ENCODE measurements at regions not wholly inside any gene's neighbourhood (a gene's known extent, or its start where the extent isn't known, plus 50 kb on each side); places are given as distances from the start of the nearest gene placed in this dataset.
A peak's percentile ranks its signal among the peaks of the same experiment; 100 is the strongest.

- no peak for DNase-seq
Measured at GRCh38 chr2:188720811-188721605, 253.2 kb upstream of the COL3A1 start.

GRCh38 chr2:188721784-188722183 is 252.4 kb upstream of the COL3A1 start:
- no peak for DNase-seq

GRCh38 chr2:188725746-188726360 is 248.3 kb upstream of the COL3A1 start:
- no peak for DNase-seq

GRCh38 chr2:188726626-188727247 is 247.4 kb upstream of the COL3A1 start:
- DNase-seq, result no peak

- DNase-seq, result no peak
Measured at GRCh38 chr2:188727846-188728245, 246.3 kb upstream of the COL3A1 start.

GRCh38 chr2:188734691-188735090 is 239.5 kb upstream of the COL3A1 start:
- DNase-seq, result no peak

GRCh38 chr2:188746727-188747126 is 227.4 kb upstream of the COL3A1 start:
- DNase-seq, result no peak

- no peak for DNase-seq
Measured at GRCh38 chr2:188751816-188752215, 222.4 kb upstream of the COL3A1 start.

- no peak for DNase-seq
Measured at GRCh38 chr2:188752311-188752710, 221.9 kb upstream of the COL3A1 start.

- no peak for DNase-seq
Measured at GRCh38 chr2:188762151-188762550, 212.0 kb upstream of the COL3A1 start.

- DNase-seq, result no peak
Measured at GRCh38 chr2:188765522-188766470, 208.4 kb upstream of the COL3A1 start.

- DNase-seq, result no peak
Measured at GRCh38 chr2:188766471-188766856, 207.7 kb upstream of the COL3A1 start.

GRCh38 chr2:188767176-188767575 is 207.0 kb upstream of the COL3A1 start:
- no peak for DNase-seq

GRCh38 chr2:188770296-188770695 is 203.9 kb upstream of the COL3A1 start:
- no peak for DNase-seq

- DNase-seq, result peak; percentile 64
Measured at GRCh38 chr2:188773075-188773474, 201.1 kb upstream of the COL3A1 start.

- no peak for DNase-seq
Measured at GRCh38 chr2:188776634-188777033, 197.5 kb upstream of the COL3A1 start.

GRCh38 chr2:188784269-188784762 is 189.9 kb upstream of the COL3A1 start:
- no peak for DNase-seq

- no peak for DNase-seq
Measured at GRCh38 chr2:188785061-188785460, 189.1 kb upstream of the COL3A1 start.

GRCh38 chr2:188785490-188785889 is 188.7 kb upstream of the COL3A1 start:
- DNase-seq, result no peak

GRCh38 chr2:188786368-188786841 is 187.8 kb upstream of the COL3A1 start:
- no peak for DNase-seq

GRCh38 chr2:188787021-188787657 is 187.0 kb upstream of the COL3A1 start:
- no peak for DNase-seq

GRCh38 chr2:188787658-188788240 is 186.4 kb upstream of the COL3A1 start:
- no peak for DNase-seq
